ENCODE measurements at regions not wholly inside any gene's neighbourhood (a gene's known extent, or its start where the extent isn't known, plus 50 kb on each side); places are given as distances from the start of the nearest gene placed in this dataset.

DNA sequence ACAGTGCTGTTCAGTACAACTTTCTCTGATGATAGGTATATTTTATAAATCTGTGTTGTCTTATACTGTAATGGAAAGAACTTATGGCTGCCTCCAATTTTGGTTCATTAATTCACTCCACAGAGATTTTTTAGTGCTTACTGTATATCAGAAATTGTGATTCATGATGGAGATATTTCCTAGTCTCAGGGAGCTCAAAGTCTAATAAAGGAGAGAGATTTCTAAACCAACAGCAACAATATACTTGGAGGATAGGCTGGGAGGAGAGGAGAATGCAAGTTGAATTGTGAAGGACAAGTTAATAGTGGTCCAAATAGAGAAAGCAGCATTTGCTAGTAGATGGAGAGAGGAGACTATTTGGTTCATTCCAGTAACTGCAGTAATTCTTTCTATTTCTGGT lies 63.5 kb downstream of the TANC2 start:
- peak; percentile 26 for DNase-seq (ENCODE audit: low read depth)
- Histone ChIP-seq H3K27me3 (ENCODE audit: control insufficient read depth, insufficient read depth, low read length) (no peaks in the 10 kb centered on the region), H3K4me3 (ENCODE audit: low read depth, low read length) (no peak overlapping the region), H3K36me3 (ENCODE audit: control insufficient read depth, insufficient read depth, low read length) (no peaks in the 10 kb centered on the region)
- TF ChIP-seq CTCF (IDR thresholded peaks at IDR 0.05; ENCODE audit: insufficient read depth, low read length, poor library complexity, severe bottlenecking) = no peak

DNA sequence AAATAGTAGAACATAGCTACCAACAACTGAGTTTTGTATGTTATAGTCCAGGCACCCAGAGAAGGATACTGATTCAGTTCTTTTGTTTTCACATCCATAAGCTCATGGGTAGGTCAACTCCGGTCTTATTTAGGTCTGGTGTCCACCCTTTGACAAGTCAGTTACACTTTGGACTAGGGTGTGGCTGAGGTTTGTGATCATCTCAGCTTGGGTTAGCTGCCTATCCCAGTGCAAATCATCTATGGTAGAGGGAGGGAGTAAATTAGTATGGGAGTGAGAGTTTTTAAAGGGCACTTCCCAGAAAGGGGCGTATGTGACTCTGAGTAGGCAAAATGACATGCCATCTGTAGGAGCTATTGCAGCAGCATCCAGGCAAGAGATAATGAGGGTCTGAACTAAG lies 66.1 kb downstream of the TANC2 start:
- TF ChIP-seq CTCF (IDR thresholded peaks at IDR 0.05; ENCODE audit: insufficient read depth, low read length, poor library complexity, severe bottlenecking) = no peak
- DNase-seq (ENCODE audit: low read depth) = no peak
- H3K36me3 ChIP-seq (ENCODE audit: control insufficient read depth, insufficient read depth, low read length) = no peaks in the 10 kb centered on the region
- H3K27me3 ChIP-seq (ENCODE audit: control insufficient read depth, insufficient read depth, low read length) = no peaks in the 10 kb centered on the region
- no peak overlapping the region for H3K4me3 ChIP-seq (ENCODE audit: low read depth, low read length)

GRCh38 chr17:63033142-63033541 lies 67.1 kb downstream of the TANC2 start:
- DNase-seq (ENCODE audit: low read depth) = no peak
- TF ChIP-seq CTCF (IDR thresholded peaks at IDR 0.05; ENCODE audit: insufficient read depth, low read length, poor library complexity, severe bottlenecking) = no peak
- H3K4me3 ChIP-seq (ENCODE audit: low read depth, low read length) = no peak overlapping the region
- H3K27me3 ChIP-seq (ENCODE audit: control insufficient read depth, insufficient read depth, low read length) = no peaks in the 10 kb centered on the region
- no peaks in the 10 kb centered on the region for H3K36me3 ChIP-seq (ENCODE audit: control insufficient read depth, insufficient read depth, low read length)

- Histone ChIP-seq H3K36me3 (ENCODE audit: control insufficient read depth, insufficient read depth, low read length) (no peaks in the 10 kb centered on the region), H3K27me3 (ENCODE audit: control insufficient read depth, insufficient read depth, low read length) (no peaks in the 10 kb centered on the region), H3K4me3 (ENCODE audit: low read depth, low read length) (no peak overlapping the region)
- TF ChIP-seq CTCF (IDR thresholded peaks at IDR 0.05; ENCODE audit: insufficient read depth, low read length, poor library complexity, severe bottlenecking) = no peak
- peak; percentile 12 for DNase-seq (ENCODE audit: low read depth)
Observed at GRCh38 chr17:63035271-63035670, 69.2 kb downstream of the TANC2 start.

- no peak for DNase-seq (ENCODE audit: low read depth)
- TF ChIP-seq CTCF (IDR thresholded peaks at IDR 0.05; ENCODE audit: insufficient read depth, low read length, poor library complexity, severe bottlenecking) = no peak
- H3K36me3 ChIP-seq (ENCODE audit: control insufficient read depth, insufficient read depth, low read length) = no peaks in the 10 kb centered on the region
- H3K27me3 ChIP-seq (ENCODE audit: control insufficient read depth, insufficient read depth, low read length) = no peaks in the 10 kb centered on the region
- H3K4me3 ChIP-seq (ENCODE audit: low read depth, low read length) = no peak overlapping the region
Observed at GRCh38 chr17:63035695-63036094, 69.7 kb downstream of the TANC2 start.

DNA sequence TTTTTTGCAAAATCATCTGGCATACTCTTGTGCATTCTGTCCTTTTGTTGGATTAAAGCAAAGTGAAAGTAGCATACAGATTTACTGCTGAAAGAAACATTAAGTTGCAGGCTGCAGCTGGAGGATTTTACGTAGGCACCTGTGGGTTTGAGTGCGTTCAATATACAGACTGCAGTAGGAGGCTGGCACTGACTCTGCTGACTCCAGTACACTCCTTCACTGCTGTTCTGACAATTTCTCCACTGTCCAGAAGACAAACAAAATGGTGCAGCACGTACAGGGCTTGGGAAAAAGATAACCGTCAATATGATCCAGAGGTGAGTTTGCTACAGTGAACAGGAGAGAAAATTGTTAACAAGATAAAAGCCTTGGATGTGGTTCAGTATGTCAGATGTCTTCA lies 73.3 kb downstream of the TANC2 start:
- H3K27me3 ChIP-seq (ENCODE audit: control insufficient read depth, insufficient read depth, low read length) = no peaks in the 10 kb centered on the region
- no peak overlapping the region for H3K4me3 ChIP-seq (ENCODE audit: low read depth, low read length)
- TF ChIP-seq CTCF (IDR thresholded peaks at IDR 0.05; ENCODE audit: insufficient read depth, low read length, poor library complexity, severe bottlenecking) = no peak
- H3K36me3 ChIP-seq (ENCODE audit: control insufficient read depth, insufficient read depth, low read length) = no peaks in the 10 kb centered on the region
- DNase-seq (ENCODE audit: low read depth) = no peak

Measured in kidney epithelial cell (primary cell).